ENCODE measurements at regions not wholly inside any gene's neighbourhood (a gene's known extent, or its start where the extent isn't known, plus 50 kb on each side); places are given as distances from the start of the nearest gene placed in this dataset.
A peak's percentile ranks its signal among the peaks of the same experiment; 100 is the strongest.
"Not testable (repeated sequence)": the region's sequence is repeated elsewhere in the genome, so short reads cannot be mapped to it uniquely, and the experiment has no call there.

- no peak for DNase-seq (ENCODE audit: extremely low read depth, low read depth, low spot score)
Measured at GRCh38 chr12:87025976-87026375, 769.8 kb upstream of the MGAT4C start.

DNA sequence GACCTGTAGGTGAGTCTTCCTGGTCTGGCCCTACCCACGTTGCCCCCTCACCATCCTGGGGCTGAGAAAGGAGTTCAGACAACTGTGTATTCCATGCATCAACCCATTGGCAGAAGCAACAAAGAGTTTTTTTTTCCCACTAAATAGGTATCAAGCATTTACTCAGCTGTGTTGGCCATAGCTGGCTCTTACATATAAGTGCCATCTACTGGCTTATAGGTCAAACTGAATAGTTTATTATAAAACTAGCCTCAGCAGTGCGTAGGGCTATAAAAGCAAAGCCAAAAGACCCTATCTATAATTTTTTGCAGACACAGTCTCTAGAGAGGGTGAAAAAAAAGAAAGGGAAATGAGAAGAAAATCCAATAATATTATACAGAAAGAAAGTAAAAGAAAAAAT is 765.2 kb upstream of the MGAT4C start:
- DNase-seq (ENCODE audit: extremely low read depth, low read depth, low spot score): no peak

DNA sequence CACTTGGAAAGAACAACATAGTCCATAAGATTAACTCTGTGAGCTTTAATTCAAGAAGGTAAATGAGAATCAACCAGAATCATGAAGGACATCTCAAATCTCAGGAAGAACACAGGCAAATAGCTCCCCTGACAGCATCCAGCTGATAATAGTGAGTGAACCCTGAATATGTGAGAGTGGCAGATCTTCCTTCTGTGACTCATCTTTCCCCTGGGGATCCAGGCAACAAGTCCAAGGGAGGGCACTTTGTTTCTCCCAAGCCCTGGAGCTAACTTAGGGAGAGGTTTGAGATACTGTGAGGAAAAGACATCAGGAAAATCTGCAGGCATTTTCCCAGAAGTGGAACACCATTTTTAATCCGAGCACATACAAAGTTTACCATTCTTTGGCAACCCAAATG is 763.9 kb upstream of the MGAT4C start:
- no peak for DNase-seq (ENCODE audit: extremely low read depth, low read depth, low spot score)

- no peak for DNase-seq (ENCODE audit: extremely low read depth, low read depth, low spot score)
Measured at GRCh38 chr12:87015352-87015751, 759.2 kb upstream of the MGAT4C start.

DNA sequence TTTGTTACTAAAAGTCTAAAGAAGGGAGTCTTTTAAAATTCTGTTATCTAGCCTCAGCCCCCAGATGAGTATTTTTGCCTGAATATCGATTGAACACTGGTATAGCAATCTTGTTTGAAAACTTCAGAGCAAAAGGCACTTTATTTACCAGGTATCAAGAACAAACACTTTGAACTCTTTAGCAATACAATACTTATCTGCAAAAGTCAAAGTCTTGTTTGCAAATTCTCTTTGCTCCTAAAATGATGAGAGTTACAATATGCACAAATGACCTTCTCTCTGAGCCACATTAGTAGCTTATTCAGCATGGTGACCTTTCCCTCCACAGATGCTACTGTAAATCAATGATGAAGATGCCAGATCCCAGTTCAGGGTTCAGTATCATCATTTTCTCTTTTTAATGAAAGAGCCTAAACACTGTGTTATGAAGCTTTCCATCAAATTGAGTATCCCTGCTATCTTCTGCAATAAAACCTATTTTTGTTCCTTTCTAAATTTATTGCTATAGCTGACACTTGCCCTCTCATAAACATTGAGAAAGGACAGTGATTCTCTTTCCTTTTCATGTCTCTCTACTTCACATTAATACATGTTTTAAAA is 752.7 kb upstream of the MGAT4C start:
- no peak for DNase-seq (ENCODE audit: extremely low read depth, low read depth, low spot score)

DNA sequence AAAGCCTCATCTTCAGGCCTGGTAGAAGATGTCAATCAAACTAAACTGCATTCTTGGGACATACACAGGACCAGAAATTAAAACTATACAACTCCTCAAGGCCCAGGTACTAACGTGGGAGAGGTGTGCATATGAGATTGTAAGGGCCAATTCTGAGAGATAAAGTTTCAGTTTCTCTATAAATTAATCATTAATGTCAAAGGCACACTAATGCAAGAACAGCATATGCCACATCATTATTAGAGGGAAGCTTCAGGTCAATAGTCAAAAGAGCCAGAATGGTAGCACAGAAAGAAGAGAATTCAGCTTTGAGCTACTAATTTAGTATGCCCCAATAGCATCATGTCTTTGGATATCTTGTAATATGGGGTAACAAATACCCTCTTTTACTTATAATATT is 744.9 kb upstream of the MGAT4C start:
- no peak for DNase-seq (ENCODE audit: extremely low read depth, low read depth, low spot score)

GRCh38 chr12:86985298-86985697 is 729.1 kb upstream of the MGAT4C start:
- DNase-seq (ENCODE audit: extremely low read depth, low read depth, low spot score): no peak

DNA sequence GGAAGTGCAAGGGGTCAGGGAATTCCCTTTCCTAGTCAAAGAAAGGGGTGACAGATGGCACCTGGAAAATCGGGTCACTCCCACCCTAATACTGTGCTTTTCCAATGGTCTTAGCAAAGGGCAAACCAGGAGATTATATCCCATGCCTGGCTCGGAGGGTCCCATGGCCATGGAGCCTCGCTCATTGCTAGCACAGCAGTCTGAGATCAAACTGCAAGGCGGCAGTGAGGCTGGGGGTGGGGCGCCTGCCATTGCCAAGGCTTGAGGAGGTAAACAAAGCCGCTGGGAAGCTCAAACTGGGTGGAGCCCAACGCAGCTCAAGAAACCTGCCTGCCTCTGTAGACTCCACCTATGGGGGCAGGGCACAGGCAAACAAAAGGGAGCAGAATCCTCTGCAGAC is 714.4 kb upstream of the MGAT4C start:
- DNase-seq (ENCODE audit: extremely low read depth, low read depth, low spot score): not testable (repeated sequence)

GRCh38 chr12:86959766-86960458 is 703.7 kb upstream of the MGAT4C start:
- no peak for DNase-seq (ENCODE audit: extremely low read depth, low read depth, low spot score)

- no peak for DNase-seq (ENCODE audit: extremely low read depth, low read depth, low spot score)
Measured at GRCh38 chr12:86950444-86950843, 694.3 kb upstream of the MGAT4C start.

- DNase-seq (ENCODE audit: extremely low read depth, low read depth, low spot score): no peak
Measured at GRCh38 chr12:86950043-86950442, 693.9 kb upstream of the MGAT4C start.

- no peak for DNase-seq (ENCODE audit: extremely low read depth, low read depth, low spot score)
Measured at GRCh38 chr12:86948851-86949250, 692.7 kb upstream of the MGAT4C start.

DNA sequence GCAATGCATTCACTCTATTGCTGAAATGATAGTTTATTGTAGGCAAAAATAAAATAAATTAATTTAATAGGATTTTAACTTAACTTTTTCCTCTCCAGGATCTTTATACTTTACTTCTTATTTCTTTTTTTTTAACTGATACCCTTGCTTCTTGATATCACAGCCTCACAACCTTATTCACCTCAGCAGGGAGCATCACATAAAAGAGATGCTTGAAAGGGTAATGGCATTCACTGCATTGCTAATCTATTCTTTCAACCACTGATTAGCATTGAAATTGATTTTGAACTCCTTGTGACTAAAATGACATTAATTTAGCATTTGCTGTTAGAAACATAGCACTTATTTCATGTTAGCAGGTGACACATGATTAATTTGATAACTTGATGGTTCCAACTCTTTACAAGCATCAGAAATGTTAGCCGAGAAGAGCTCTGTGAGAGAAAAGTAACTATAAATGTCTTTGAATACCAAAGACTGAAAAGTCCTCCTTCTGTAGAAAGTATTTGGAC is 689.5 kb upstream of the MGAT4C start:
- no peak for DNase-seq (ENCODE audit: extremely low read depth, low read depth, low spot score)

DNA sequence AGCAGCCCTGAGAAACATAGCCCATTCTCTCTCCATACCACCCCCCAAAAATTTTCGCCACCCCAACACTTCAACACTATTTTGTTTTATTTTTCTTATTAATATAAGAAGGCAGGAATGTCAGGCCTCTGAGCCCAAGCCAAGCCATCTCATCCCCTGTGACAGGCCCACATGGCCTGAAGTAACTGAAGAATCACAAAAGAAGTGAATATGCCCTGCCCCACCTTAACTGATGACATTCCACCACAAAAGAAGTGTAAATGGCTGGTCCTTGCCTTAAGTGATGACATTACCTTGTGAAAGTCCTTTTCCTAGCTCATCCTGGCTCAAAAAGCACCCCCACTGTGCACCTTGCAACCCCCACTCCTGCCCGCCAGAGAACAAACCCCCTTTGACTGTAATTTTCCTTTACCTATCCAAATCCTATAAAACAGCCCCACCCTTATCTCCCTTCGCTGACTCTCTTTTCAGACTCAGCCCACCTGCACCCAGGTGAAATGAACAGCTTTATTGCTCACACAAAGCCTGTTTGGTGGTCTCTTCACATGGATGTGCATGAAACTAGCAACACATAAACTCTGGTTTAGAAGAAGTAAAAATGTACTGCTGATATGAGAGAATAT is 688.1 kb upstream of the MGAT4C start:
- not testable (repeated sequence) for DNase-seq (ENCODE audit: extremely low read depth, low read depth, low spot score)

DNA sequence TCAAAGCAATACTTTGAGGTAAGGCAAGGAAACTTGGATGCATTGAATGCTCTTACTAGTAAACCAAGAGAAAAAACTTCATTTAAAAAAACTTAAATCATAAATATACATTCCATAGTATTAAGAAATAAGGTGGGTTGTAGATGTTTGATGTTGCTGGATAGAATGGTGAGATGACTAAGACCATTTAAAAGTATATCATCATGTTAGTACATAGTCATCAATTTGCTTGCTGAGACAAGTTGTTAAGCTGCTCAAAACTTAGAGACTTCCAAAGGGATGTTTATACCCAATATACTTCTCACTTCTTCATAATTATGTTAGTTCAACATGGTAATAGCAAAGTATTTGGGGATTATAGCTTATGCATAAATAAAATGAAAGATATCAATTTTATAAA is 675.5 kb upstream of the MGAT4C start:
- DNase-seq (ENCODE audit: extremely low read depth, low read depth, low spot score): no peak

- no peak for DNase-seq (ENCODE audit: extremely low read depth, low read depth, low spot score)
Measured at GRCh38 chr12:86929962-86930361, 673.8 kb upstream of the MGAT4C start.

- no peak for DNase-seq (ENCODE audit: extremely low read depth, low read depth, low spot score)
Measured at GRCh38 chr12:86917121-86917520, 660.9 kb upstream of the MGAT4C start.

DNA sequence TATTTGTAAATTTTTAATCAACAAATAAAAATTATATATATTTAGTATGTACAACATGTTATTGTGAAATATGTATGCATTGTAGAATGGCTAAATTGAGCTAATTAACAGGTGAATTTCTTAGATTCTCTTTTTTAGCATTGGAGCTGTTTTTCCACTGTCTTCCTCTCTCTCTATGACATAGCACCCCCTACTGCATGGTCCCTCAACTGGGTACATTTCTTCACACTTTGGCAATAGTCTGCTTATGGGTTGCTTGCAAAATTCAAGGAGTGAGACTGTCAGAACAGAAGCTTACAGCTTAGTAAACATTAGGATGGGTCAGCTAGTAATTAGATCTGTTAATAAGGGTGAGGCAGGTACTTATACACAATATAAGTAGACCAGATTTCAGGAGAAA is 658.5 kb upstream of the MGAT4C start:
- DNase-seq (ENCODE audit: extremely low read depth, low read depth, low spot score): peak; percentile 33

DNA sequence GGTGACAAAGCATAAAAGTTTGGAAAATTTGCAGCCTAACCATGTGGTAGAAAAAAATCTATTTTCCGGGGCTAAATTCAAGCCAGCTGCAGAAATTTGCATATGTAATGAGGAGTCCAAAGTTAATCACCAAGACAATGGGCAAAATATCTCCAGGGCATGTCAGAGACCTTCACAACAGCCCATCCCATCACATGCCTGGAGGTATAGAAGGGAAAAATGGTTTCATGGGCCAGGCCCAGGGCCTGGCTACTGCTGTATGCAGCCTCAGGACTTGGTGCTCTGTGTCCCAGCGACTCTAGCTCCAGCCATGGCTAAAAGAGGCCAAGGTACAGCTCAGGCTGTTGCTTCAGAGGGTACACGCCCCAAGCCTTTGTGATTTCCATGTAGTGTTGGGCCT is 655.8 kb upstream of the MGAT4C start:
- no peak for DNase-seq (ENCODE audit: extremely low read depth, low read depth, low spot score)

DNA sequence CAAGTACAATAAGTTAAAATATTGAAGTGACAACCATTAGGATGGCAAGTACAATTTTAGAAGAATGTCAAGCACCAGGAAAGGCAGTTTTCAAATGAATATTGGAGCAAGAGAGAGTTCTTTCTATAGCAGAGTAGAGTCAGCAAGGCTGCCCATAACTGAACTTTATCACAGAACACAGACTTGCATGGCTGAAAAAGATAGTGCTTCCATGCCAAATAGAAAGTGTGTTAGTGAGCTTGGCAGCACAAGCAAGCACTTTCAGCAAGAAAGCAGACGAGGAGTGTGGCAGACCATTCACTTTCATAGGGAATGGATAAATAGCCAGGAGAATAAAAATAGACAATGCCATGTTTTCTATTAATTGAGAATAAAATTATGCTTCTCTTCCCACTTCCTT is 647.0 kb upstream of the MGAT4C start:
- DNase-seq (ENCODE audit: extremely low read depth, low read depth, low spot score): no peak

- no peak for DNase-seq (ENCODE audit: extremely low read depth, low read depth, low spot score)
Measured at GRCh38 chr12:86860776-86861175, 604.6 kb upstream of the MGAT4C start.

DNA sequence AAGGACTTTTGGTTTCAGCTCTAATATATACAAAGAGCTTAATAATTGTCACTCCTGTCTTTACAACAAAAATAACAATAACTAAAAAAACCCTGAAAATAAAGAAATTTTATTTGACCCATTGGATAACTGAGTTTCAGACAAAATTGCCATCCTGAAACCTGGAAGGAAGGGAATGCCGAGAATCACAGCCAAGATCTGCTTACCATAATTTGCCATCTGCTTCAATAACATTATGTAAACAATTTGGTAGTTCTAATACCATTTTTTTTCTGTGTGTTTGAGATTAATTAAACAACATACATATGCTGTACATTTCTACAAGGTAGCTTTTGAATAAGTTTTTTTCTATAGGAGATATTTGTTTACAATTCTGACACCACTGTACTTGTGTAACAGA is 596.3 kb upstream of the MGAT4C start:
- DNase-seq (ENCODE audit: extremely low read depth, low read depth, low spot score): no peak
